ENCODE measurements at regions not wholly inside any gene's neighbourhood (a gene's known extent, or its start where the extent isn't known, plus 50 kb on each side); places are given as distances from the start of the nearest gene placed in this dataset.
"Not testable (repeated sequence)": the region's sequence is repeated elsewhere in the genome, so short reads cannot be mapped to it uniquely, and the experiment has no call there.

- Histone ChIP-seq H3K36me3 (ENCODE audit: control insufficient read depth in 3 of 3, insufficient read depth in 2 of 3, low read depth in 1 of 3, low read length in 3 of 3) (no peaks in the 10 kb centered on the region), H3K9me3 (ENCODE audit: control insufficient read depth in 2 of 2, insufficient read depth in 1 of 2, low read depth in 1 of 2, low read length in 1 of 2) (peaks cover 0 to 8% of the 10 kb centered on the region in 2 donors), H3K27me3 (ENCODE audit: control insufficient read depth in 3 of 3, insufficient read depth in 3 of 3, low read length in 3 of 3) (no peaks in the 10 kb centered on the region), H3K4me1 (ENCODE audit: control insufficient read depth in 3 of 3, insufficient read depth in 2 of 3, low read depth in 1 of 3, low read length in 2 of 3) (no peaks in the 10 kb centered on the region), H3K27ac (ENCODE audit: low read depth in 1 of 3, low read length in 2 of 3) (no peak overlapping the region), H3K4me3 (ENCODE audit: low read depth in 1 of 3, low read length in 3 of 3) (no peak overlapping the region)
- 67 to 74% (median 72%) methylated on average over 15 of the region's 15 CpGs for WGBS, 3 donors
- DNase-seq, result no peak
- FAIRE-seq, result no peak
These were observed 237.2 kb downstream of the BUB3 start for GRCh38 chr10:123391275-123392028.

DNA sequence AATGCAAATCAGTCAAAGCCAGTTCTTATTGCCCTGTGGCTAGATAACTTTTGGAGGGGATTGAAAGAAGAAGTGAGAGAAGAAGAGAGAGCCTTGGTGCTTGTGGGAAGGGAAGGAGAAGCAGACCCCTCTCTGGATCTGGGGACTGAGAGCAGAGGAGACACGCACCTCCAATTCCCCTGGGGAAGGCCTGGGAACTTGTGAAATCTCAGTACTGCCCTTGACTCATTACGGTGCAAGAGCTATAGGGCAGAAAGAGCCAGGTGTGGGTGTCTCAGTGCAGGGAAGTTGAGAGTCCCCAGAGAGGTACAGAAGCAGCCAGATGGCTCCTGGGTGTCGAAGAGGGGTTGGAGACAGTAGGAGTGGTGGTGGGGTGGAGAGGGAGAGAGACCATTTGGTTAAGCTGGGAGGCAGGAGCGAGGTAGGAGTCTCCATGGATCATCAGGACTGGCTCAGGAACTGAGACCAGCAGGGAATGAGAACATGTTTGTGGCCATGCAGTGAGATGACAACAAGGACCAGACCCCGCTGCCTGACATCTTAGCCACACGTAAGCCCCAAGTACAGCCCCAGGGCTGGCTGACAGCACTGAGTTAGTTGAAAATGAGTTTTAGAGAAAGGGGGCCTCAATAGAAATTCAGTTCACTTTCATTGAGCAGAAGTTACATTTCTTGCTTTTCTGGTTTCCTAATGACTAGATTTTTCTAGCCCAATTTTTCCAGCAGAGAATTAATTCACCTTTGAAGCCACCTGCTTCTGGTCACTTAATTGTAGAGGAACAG is 238.2 kb downstream of the BUB3 start:
- FAIRE-seq, result no peak
- Histone ChIP-seq H3K4me1 (ENCODE audit: control insufficient read depth in 3 of 3, insufficient read depth in 2 of 3, low read depth in 1 of 3, low read length in 2 of 3) (no peaks in the 10 kb centered on the region), H3K36me3 (ENCODE audit: control insufficient read depth in 3 of 3, insufficient read depth in 2 of 3, low read depth in 1 of 3, low read length in 3 of 3) (no peaks in the 10 kb centered on the region), H3K9me3 (ENCODE audit: control insufficient read depth in 2 of 2, insufficient read depth in 1 of 2, low read depth in 1 of 2, low read length in 1 of 2) (peaks cover 0 to 8% of the 10 kb centered on the region in 2 donors), H3K27me3 (ENCODE audit: control insufficient read depth in 3 of 3, insufficient read depth in 3 of 3, low read length in 3 of 3) (no peaks in the 10 kb centered on the region), H3K27ac (ENCODE audit: low read depth in 1 of 3, low read length in 2 of 3) (no peak overlapping the region), H3K4me3 (ENCODE audit: low read depth in 1 of 3, low read length in 3 of 3) (no peak overlapping the region)
- no peak for DNase-seq
- 77 to 85% (median 78%) methylated on average over 6 of the region's 6 CpGs for WGBS, 3 donors

DNA sequence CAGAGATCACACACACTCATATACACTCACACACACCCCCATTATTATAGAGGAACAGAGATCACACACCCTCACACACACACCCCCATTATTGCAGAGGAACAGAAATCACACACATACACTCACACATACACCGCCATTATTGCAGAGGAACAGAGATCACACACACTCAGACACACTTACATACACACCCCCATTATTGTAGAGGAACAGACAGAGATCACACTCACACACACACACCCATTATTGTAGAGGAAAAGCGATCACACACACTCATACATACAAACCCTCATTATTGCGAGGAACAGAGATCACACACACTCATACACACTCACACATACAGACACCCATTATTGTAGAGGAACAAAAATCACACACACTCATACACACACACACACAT is 239.0 kb downstream of the BUB3 start:
- H3K27me3 ChIP-seq (ENCODE audit: control insufficient read depth in 3 of 3, insufficient read depth in 3 of 3, low read length in 3 of 3), result no peaks in the 10 kb centered on the region
- 92 to 96% (median 96%) methylated on average over 3 of the region's 3 CpGs for WGBS, 3 donors
- no peak overlapping the region for H3K4me3 ChIP-seq (ENCODE audit: low read depth in 1 of 3, low read length in 3 of 3)
- no peaks in the 10 kb centered on the region for H3K4me1 ChIP-seq (ENCODE audit: control insufficient read depth in 3 of 3, insufficient read depth in 2 of 3, low read depth in 1 of 3, low read length in 2 of 3)
- no peak overlapping the region for H3K27ac ChIP-seq (ENCODE audit: low read depth in 1 of 3, low read length in 2 of 3)
- DNase-seq, result no peak
- no peaks in the 10 kb centered on the region for H3K36me3 ChIP-seq (ENCODE audit: control insufficient read depth in 3 of 3, insufficient read depth in 2 of 3, low read depth in 1 of 3, low read length in 3 of 3)
- no peak for FAIRE-seq
- peaks cover 0 to 8% of the 10 kb centered on the region in 2 donors for H3K9me3 ChIP-seq (ENCODE audit: control insufficient read depth in 2 of 2, insufficient read depth in 1 of 2, low read depth in 1 of 2, low read length in 1 of 2)

DNA sequence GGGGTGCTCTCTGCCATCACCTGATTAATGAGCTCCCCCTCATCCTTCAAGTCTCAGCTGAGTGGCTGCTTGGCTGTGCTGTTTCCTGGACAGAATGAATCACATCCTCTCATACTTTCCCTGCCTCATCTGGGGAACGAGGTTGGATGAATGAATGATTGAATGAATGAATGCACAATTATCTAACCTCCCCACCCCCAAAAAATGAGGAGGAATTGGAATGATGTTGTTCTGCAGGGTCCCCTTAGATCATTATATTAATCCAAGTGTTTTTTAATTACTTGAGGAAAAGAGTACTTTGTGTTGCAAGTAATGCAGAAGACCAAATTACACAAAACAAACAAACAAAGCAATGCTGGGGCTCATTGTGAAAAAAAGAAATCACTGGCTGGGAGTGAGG is 240.2 kb downstream of the BUB3 start:
- H3K4me3 ChIP-seq (ENCODE audit: low read depth in 1 of 3, low read length in 3 of 3), result no peak overlapping the region
- no peak for FAIRE-seq
- H3K27me3 ChIP-seq (ENCODE audit: control insufficient read depth in 3 of 3, insufficient read depth in 3 of 3, low read length in 3 of 3), result no peaks in the 10 kb centered on the region
- H3K4me1 ChIP-seq (ENCODE audit: control insufficient read depth in 3 of 3, insufficient read depth in 2 of 3, low read depth in 1 of 3, low read length in 2 of 3), result no peaks in the 10 kb centered on the region
- H3K9me3 ChIP-seq (ENCODE audit: control insufficient read depth in 2 of 2, insufficient read depth in 1 of 2, low read depth in 1 of 2, low read length in 1 of 2), result peaks cover 0 to 8% of the 10 kb centered on the region in 2 donors
- no peak overlapping the region for H3K27ac ChIP-seq (ENCODE audit: low read depth in 1 of 3, low read length in 2 of 3)
- no peak for DNase-seq
- WGBS, 3 donors, result 39 to 51% (median 46%) methylated on average over 1 of the region's 1 CpG
- no peaks in the 10 kb centered on the region for H3K36me3 ChIP-seq (ENCODE audit: control insufficient read depth in 3 of 3, insufficient read depth in 2 of 3, low read depth in 1 of 3, low read length in 3 of 3)

DNA sequence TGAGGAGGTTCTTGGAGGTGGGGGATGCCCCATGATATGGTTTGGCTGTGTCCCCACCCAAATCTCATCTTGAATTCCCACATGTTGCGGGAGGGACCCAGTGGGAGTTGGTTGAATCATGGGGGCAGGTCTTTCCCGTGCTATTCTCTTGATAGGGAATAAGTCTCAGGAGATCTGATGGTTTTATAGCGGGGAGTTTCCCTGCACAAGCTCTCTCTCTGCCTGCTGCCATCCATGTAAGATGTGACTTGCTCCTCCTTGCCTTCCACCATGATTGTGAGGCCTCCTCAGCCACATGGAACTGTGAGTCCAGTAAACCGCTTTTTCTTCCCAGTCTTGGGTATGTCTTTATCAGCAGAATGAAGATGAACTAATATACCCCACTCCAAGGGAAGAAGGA is 241.0 kb downstream of the BUB3 start:
- not testable (repeated sequence) for H3K4me1 ChIP-seq (ENCODE audit: control insufficient read depth in 3 of 3, insufficient read depth in 2 of 3, low read depth in 1 of 3, low read length in 2 of 3); H3K4me3 ChIP-seq (ENCODE audit: low read depth in 1 of 3, low read length in 3 of 3); H3K9me3 ChIP-seq (ENCODE audit: control insufficient read depth in 2 of 2, insufficient read depth in 1 of 2, low read depth in 1 of 2, low read length in 1 of 2); FAIRE-seq; DNase-seq; H3K27ac ChIP-seq (ENCODE audit: low read depth in 1 of 3, low read length in 2 of 3); H3K36me3 ChIP-seq (ENCODE audit: control insufficient read depth in 3 of 3, insufficient read depth in 2 of 3, low read depth in 1 of 3, low read length in 3 of 3); H3K27me3 ChIP-seq (ENCODE audit: control insufficient read depth in 3 of 3, insufficient read depth in 3 of 3, low read length in 3 of 3)
- 86 to 94% (median 90%) methylated on average over 4 of the region's 4 CpGs for whole genome bisulfite sequencing, 3 donors

- peaks cover 0 to 8% of the 10 kb centered on the region in 2 donors for H3K9me3 ChIP-seq (ENCODE audit: control insufficient read depth in 2 of 2, insufficient read depth in 1 of 2, low read depth in 1 of 2, low read length in 1 of 2)
- FAIRE-seq (no peak), DNase-seq (no peak)
These were observed 241.7 kb downstream of the BUB3 start for GRCh38 chr10:123395906-123396305.

DNA sequence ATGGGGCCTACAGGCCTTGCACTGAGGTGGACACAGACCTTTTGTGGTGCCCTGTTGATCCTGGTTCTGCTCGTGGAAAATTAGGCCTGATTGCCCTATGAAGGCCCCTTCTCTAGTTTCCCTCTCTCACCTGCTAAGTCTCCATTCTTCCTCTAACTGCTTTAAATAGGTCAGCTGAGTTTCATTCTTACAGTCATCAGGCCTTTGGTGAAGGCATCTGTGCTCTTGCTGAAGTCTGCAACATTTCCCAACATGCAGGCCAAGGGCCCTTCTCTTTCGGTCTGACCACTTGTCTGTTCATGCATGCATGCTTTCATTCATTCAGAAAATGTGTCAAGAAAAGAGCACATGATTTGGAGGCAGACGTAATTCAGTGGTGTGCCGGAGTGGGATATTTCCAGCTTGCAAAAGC is 244.0 kb downstream of the BUB3 start:
- H3K4me1 ChIP-seq (ENCODE audit: control insufficient read depth in 3 of 3, insufficient read depth in 2 of 3, low read depth in 1 of 3, low read length in 2 of 3), result no peaks in the 10 kb centered on the region
- H3K27ac ChIP-seq (ENCODE audit: low read depth in 1 of 3, low read length in 2 of 3), result peak overlapping the region in 1 of 3 donors; percentile 22
- no peaks in the 10 kb centered on the region for H3K27me3 ChIP-seq (ENCODE audit: control insufficient read depth in 3 of 3, insufficient read depth in 3 of 3, low read length in 3 of 3)
- FAIRE-seq, result no peak
- 49 to 75% (median 65%) methylated on average over 4 of the region's 4 CpGs for WGBS, 3 donors
- no peak overlapping the region for H3K4me3 ChIP-seq (ENCODE audit: low read depth in 1 of 3, low read length in 3 of 3)
- H3K9me3 ChIP-seq (ENCODE audit: control insufficient read depth in 2 of 2, insufficient read depth in 1 of 2, low read depth in 1 of 2, low read length in 1 of 2), result peaks cover 0 to 8% of the 10 kb centered on the region in 2 donors
- no peak for DNase-seq
- no peaks in the 10 kb centered on the region for H3K36me3 ChIP-seq (ENCODE audit: control insufficient read depth in 3 of 3, insufficient read depth in 2 of 3, low read depth in 1 of 3, low read length in 3 of 3)

More at GRCh38 chr10:123395906-123396305, 241.7 kb downstream of the BUB3 start:
- Histone ChIP-seq H3K27ac (ENCODE audit: low read depth in 1 of 3, low read length in 2 of 3) (no peak overlapping the region), H3K36me3 (ENCODE audit: control insufficient read depth in 3 of 3, insufficient read depth in 2 of 3, low read depth in 1 of 3, low read length in 3 of 3) (no peaks in the 10 kb centered on the region), H3K4me1 (ENCODE audit: control insufficient read depth in 3 of 3, insufficient read depth in 2 of 3, low read depth in 1 of 3, low read length in 2 of 3) (no peaks in the 10 kb centered on the region), H3K27me3 (ENCODE audit: control insufficient read depth in 3 of 3, insufficient read depth in 3 of 3, low read length in 3 of 3) (no peaks in the 10 kb centered on the region), H3K4me3 (ENCODE audit: low read depth in 1 of 3, low read length in 3 of 3) (no peak overlapping the region)
- WGBS, 3 donors, result 80 to 93% (median 82%) methylated on average over 6 of the region's 6 CpGs

DNA sequence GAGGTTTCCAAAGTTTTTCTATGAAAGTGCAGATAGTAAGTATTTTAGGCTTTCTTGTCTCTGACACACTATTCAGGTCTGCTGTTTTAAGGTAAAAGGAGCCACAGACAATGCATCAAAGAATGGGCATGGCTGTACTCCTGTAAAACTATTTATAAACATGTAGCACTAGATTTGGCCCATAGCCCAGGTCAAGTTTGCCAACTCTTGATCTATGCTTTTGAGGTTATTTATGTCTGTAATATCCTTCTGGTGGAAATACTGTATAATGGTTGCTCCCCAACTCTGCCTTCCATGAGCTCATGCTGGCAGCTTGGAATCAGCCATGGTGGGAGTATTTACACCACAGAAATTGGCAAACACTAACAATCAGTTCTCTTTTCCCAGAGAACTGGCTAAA is 244.6 kb downstream of the BUB3 start:
- no peak for FAIRE-seq
- no peak overlapping the region for H3K27ac ChIP-seq (ENCODE audit: low read depth in 1 of 3, low read length in 2 of 3)

More for the DNA sequence above, 244.6 kb downstream of the BUB3 start:
- Histone ChIP-seq H3K4me3 (ENCODE audit: low read depth in 1 of 3, low read length in 3 of 3) (no peak overlapping the region), H3K36me3 (ENCODE audit: control insufficient read depth in 3 of 3, insufficient read depth in 2 of 3, low read depth in 1 of 3, low read length in 3 of 3) (no peaks in the 10 kb centered on the region), H3K27me3 (ENCODE audit: control insufficient read depth in 3 of 3, insufficient read depth in 3 of 3, low read length in 3 of 3) (no peaks in the 10 kb centered on the region), H3K9me3 (ENCODE audit: control insufficient read depth in 2 of 2, insufficient read depth in 1 of 2, low read depth in 1 of 2, low read length in 1 of 2) (peaks cover 0 to 8% of the 10 kb centered on the region in 2 donors), H3K4me1 (ENCODE audit: control insufficient read depth in 3 of 3, insufficient read depth in 2 of 3, low read depth in 1 of 3, low read length in 2 of 3) (no peaks in the 10 kb centered on the region)
- DNase-seq, result no peak

All from small intestine (tissue), 7 donors.